ENCODE measurements at regions not wholly inside any gene's neighbourhood (a gene's known extent, or its start where the extent isn't known, plus 50 kb on each side); places are given as distances from the start of the nearest gene placed in this dataset.

GRCh38 chr3:40593351-40593750 lies 68.6 kb downstream of the ZNF621 start:
- ATAC-seq (no peak), DNase-seq (no peak)
- no peak overlapping the region for H3K27ac Mint-ChIP-seq
- no peaks in the 10 kb centered on the region for H3K4me1 Mint-ChIP-seq
- peaks cover 10% of the 10 kb centered on the region for H3K27me3 Mint-ChIP-seq
- no peak overlapping the region for H3K4me3 Mint-ChIP-seq
- H3K36me3 Mint-ChIP-seq (ENCODE audit: low read depth): no peaks in the 10 kb centered on the region
- no peaks in the 10 kb centered on the region for H3K9me3 Mint-ChIP-seq

GRCh38 chr3:40597441-40597840 lies 72.7 kb downstream of the ZNF621 start:
- peak; percentile 66 for ATAC-seq
- no peak overlapping the region for H3K27ac Mint-ChIP-seq
- no peaks in the 10 kb centered on the region for H3K36me3 Mint-ChIP-seq (ENCODE audit: low read depth)
- H3K27me3 Mint-ChIP-seq: peaks cover 24% of the 10 kb centered on the region
- no peak for DNase-seq
- H3K4me3 Mint-ChIP-seq: no peak overlapping the region
- H3K4me1 Mint-ChIP-seq: no peaks in the 10 kb centered on the region
- no peaks in the 10 kb centered on the region for H3K9me3 Mint-ChIP-seq

GRCh38 chr3:40598338-40598737 lies 73.6 kb downstream of the ZNF621 start:
- ATAC-seq (no peak), DNase-seq (no peak)
- Mint-ChIP-seq H3K36me3 (ENCODE audit: low read depth) (no peaks in the 10 kb centered on the region), H3K27me3 (peaks cover 26% of the 10 kb centered on the region), H3K4me1 (no peaks in the 10 kb centered on the region), H3K9me3 (no peaks in the 10 kb centered on the region), H3K4me3 (no peak overlapping the region), H3K27ac (no peak overlapping the region)

- H3K36me3 Mint-ChIP-seq (ENCODE audit: low read depth): no peaks in the 10 kb centered on the region
- no peaks in the 10 kb centered on the region for H3K9me3 Mint-ChIP-seq
- no peak for DNase-seq
- H3K4me3 Mint-ChIP-seq: no peak overlapping the region
- H3K27ac Mint-ChIP-seq: no peak overlapping the region
- no peaks in the 10 kb centered on the region for H3K4me1 Mint-ChIP-seq
- no peak for ATAC-seq
- H3K27me3 Mint-ChIP-seq: peaks cover 29% of the 10 kb centered on the region
Observed at GRCh38 chr3:40598962-40599361, 74.2 kb downstream of the ZNF621 start.

GRCh38 chr3:40602778-40603385 lies 78.1 kb downstream of the ZNF621 start:
- ATAC-seq (no peak), DNase-seq (no peak)
- H3K4me1 Mint-ChIP-seq: no peaks in the 10 kb centered on the region
- H3K36me3 Mint-ChIP-seq (ENCODE audit: low read depth): no peaks in the 10 kb centered on the region
- no peaks in the 10 kb centered on the region for H3K9me3 Mint-ChIP-seq
- H3K27ac Mint-ChIP-seq: no peak overlapping the region
- no peak overlapping the region for H3K4me3 Mint-ChIP-seq
- peaks cover 33% of the 10 kb centered on the region for H3K27me3 Mint-ChIP-seq

- Mint-ChIP-seq H3K4me3 (no peak overlapping the region), H3K9me3 (no peaks in the 10 kb centered on the region), H3K36me3 (ENCODE audit: low read depth) (no peaks in the 10 kb centered on the region), H3K27me3 (peaks cover 29% of the 10 kb centered on the region), H3K27ac (no peak overlapping the region), H3K4me1 (no peaks in the 10 kb centered on the region)
- DNase-seq (no peak), ATAC-seq (no peak)
Observed at GRCh38 chr3:40605960-40606359, 81.2 kb downstream of the ZNF621 start.

GRCh38 chr3:40608091-40608490 lies 83.3 kb downstream of the ZNF621 start:
- Mint-ChIP-seq H3K9me3 (no peaks in the 10 kb centered on the region), H3K4me1 (no peaks in the 10 kb centered on the region), H3K4me3 (no peak overlapping the region), H3K36me3 (ENCODE audit: low read depth) (no peaks in the 10 kb centered on the region), H3K27me3 (peaks cover 29% of the 10 kb centered on the region), H3K27ac (no peak overlapping the region)
- ATAC-seq: no peak
- DNase-seq: no peak

- no peaks in the 10 kb centered on the region for H3K36me3 Mint-ChIP-seq (ENCODE audit: low read depth)
Observed at GRCh38 chr3:40613306-40613705, 88.5 kb downstream of the ZNF621 start.

GRCh38 chr3:40615110-40615915 lies 90.6 kb downstream of the ZNF621 start:
- H3K4me3 Mint-ChIP-seq: no peak overlapping the region
- H3K36me3 Mint-ChIP-seq (ENCODE audit: low read depth): no peaks in the 10 kb centered on the region
- ATAC-seq (no peak), DNase-seq (no peak)
- no peak overlapping the region for H3K27ac Mint-ChIP-seq
- no peaks in the 10 kb centered on the region for H3K4me1 Mint-ChIP-seq
- H3K9me3 Mint-ChIP-seq: no peaks in the 10 kb centered on the region
- peaks cover 33% of the 10 kb centered on the region for H3K27me3 Mint-ChIP-seq

More at GRCh38 chr3:40613306-40613705, 88.5 kb downstream of the ZNF621 start:
- Mint-ChIP-seq H3K9me3 (no peaks in the 10 kb centered on the region), H3K27me3 (peaks cover 38% of the 10 kb centered on the region), H3K4me1 (no peaks in the 10 kb centered on the region), H3K27ac (no peak overlapping the region), H3K4me3 (no peak overlapping the region)
- DNase-seq: no peak
- no peak for ATAC-seq

GRCh38 chr3:40615918-40616819 lies 91.4 kb downstream of the ZNF621 start:
- Mint-ChIP-seq H3K27me3 (peaks cover 33% of the 10 kb centered on the region), H3K4me3 (no peak overlapping the region), H3K36me3 (ENCODE audit: low read depth) (no peaks in the 10 kb centered on the region), H3K4me1 (no peaks in the 10 kb centered on the region), H3K9me3 (no peaks in the 10 kb centered on the region), H3K27ac (no peak overlapping the region)
- ATAC-seq (no peak), DNase-seq (no peak)

- Mint-ChIP-seq H3K27me3 (peaks cover 30% of the 10 kb centered on the region), H3K27ac (no peak overlapping the region)
- no peak for ATAC-seq
Observed at GRCh38 chr3:40617084-40617483, 92.3 kb downstream of the ZNF621 start.

GRCh38 chr3:40618158-40618557 lies 93.4 kb downstream of the ZNF621 start:
- H3K27ac Mint-ChIP-seq: no peak overlapping the region
- no peak for ATAC-seq
- no peak overlapping the region for H3K4me3 Mint-ChIP-seq
- no peaks in the 10 kb centered on the region for H3K9me3 Mint-ChIP-seq
- no peak for DNase-seq
- no peaks in the 10 kb centered on the region for H3K4me1 Mint-ChIP-seq
- no peaks in the 10 kb centered on the region for H3K36me3 Mint-ChIP-seq (ENCODE audit: low read depth)
- H3K27me3 Mint-ChIP-seq: peaks cover 27% of the 10 kb centered on the region

More at GRCh38 chr3:40617084-40617483, 92.3 kb downstream of the ZNF621 start:
- Mint-ChIP-seq H3K36me3 (ENCODE audit: low read depth) (no peaks in the 10 kb centered on the region), H3K4me1 (no peaks in the 10 kb centered on the region), H3K9me3 (no peaks in the 10 kb centered on the region), H3K4me3 (no peak overlapping the region)
- no peak for DNase-seq

- H3K4me1 Mint-ChIP-seq: no peaks in the 10 kb centered on the region
- H3K27me3 Mint-ChIP-seq: peaks cover 21% of the 10 kb centered on the region
- H3K27ac Mint-ChIP-seq: no peak overlapping the region
- ATAC-seq (no peak), DNase-seq (no peak)
- H3K36me3 Mint-ChIP-seq (ENCODE audit: low read depth): no peaks in the 10 kb centered on the region
- H3K4me3 Mint-ChIP-seq: no peak overlapping the region
- H3K9me3 Mint-ChIP-seq: no peaks in the 10 kb centered on the region
Observed at GRCh38 chr3:40620151-40620550, 95.4 kb downstream of the ZNF621 start.

GRCh38 chr3:40621252-40621651 lies 96.5 kb downstream of the ZNF621 start:
- no peak for ATAC-seq
- H3K36me3 Mint-ChIP-seq (ENCODE audit: low read depth): no peaks in the 10 kb centered on the region
- H3K27ac Mint-ChIP-seq: no peak overlapping the region
- H3K27me3 Mint-ChIP-seq: peaks cover 12% of the 10 kb centered on the region
- H3K4me3 Mint-ChIP-seq: no peak overlapping the region
- H3K9me3 Mint-ChIP-seq: no peaks in the 10 kb centered on the region
- no peak for DNase-seq
- H3K4me1 Mint-ChIP-seq: peaks cover 4% of the 10 kb centered on the region

Data from activated naive CD8-positive, alpha-beta T cell treated with anti-CD3 and anti-CD28 coated beads, Interleukin-2, amount 50 U/mL, for 24 hours (primary cell).